ENCODE measurements at regions not wholly inside any gene's neighbourhood (a gene's known extent, or its start where the extent isn't known, plus 50 kb on each side); places are given as distances from the start of the nearest gene placed in this dataset.

- no peaks in the 10 kb centered on the region for H3K4me1 ChIP-seq (ENCODE audit: control insufficient read depth in 4 of 4, insufficient read depth in 4 of 4, low read length in 3 of 4)
- no peak overlapping the region for H3K27ac ChIP-seq (ENCODE audit: low read depth in 1 of 2, low read length in 2 of 2)
- 72% methylated on average over 3 of the region's 3 CpGs for WGBS
- no peak for TF ChIP-seq RXRA (IDR thresholded peaks at IDR 0.05)
- no peak for TF ChIP-seq NR2F2 (IDR thresholded peaks at IDR 0.05)
- no peak for TF ChIP-seq YY1 (IDR thresholded peaks at IDR 0.05)
- TF ChIP-seq, protein P1, sequence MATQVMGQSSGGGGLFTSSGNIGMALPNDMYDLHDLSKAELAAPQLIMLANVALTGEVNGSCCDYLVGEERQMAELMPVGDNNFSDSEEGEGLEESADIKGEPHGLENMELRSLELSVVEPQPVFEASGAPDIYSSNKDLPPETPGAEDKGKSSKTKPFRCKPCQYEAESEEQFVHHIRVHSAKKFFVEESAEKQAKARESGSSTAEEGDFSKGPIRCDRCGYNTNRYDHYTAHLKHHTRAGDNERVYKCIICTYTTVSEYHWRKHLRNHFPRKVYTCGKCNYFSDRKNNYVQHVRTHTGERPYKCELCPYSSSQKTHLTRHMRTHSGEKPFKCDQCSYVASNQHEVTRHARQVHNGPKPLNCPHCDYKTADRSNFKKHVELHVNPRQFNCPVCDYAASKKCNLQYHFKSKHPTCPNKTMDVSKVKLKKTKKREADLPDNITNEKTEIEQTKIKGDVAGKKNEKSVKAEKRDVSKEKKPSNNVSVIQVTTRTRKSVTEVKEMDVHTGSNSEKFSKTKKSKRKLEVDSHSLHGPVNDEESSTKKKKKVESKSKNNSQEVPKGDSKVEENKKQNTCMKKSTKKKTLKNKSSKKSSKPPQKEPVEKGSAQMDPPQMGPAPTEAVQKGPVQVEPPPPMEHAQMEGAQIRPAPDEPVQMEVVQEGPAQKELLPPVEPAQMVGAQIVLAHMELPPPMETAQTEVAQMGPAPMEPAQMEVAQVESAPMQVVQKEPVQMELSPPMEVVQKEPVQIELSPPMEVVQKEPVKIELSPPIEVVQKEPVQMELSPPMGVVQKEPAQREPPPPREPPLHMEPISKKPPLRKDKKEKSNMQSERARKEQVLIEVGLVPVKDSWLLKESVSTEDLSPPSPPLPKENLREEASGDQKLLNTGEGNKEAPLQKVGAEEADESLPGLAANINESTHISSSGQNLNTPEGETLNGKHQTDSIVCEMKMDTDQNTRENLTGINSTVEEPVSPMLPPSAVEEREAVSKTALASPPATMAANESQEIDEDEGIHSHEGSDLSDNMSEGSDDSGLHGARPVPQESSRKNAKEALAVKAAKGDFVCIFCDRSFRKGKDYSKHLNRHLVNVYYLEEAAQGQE (IDR thresholded peaks at IDR 0.05): no peak
- no peak for TF ChIP-seq ATF3 (IDR thresholded peaks at IDR 0.05)
- TF ChIP-seq SP1 (IDR thresholded peaks at IDR 0.05): no peak
- no peak for TF ChIP-seq RAD21 (IDR thresholded peaks at IDR 0.05)
- no peak overlapping the region for H3K9ac ChIP-seq (ENCODE audit: low read depth in 1 of 2, low read length in 2 of 2)
- DNase-seq (ENCODE audit: low spot score): no peak
- no peak overlapping the region for H3K4me3 ChIP-seq (ENCODE audit: low read depth in 1 of 3, low read length in 3 of 3)
- no peaks in the 10 kb centered on the region for H3K36me3 ChIP-seq (ENCODE audit: control insufficient read depth in 4 of 4, insufficient read depth in 3 of 4, low read depth in 1 of 4, low read length in 3 of 4)
- H3K27me3 ChIP-seq (ENCODE audit: control insufficient read depth in 4 of 4, insufficient read depth in 4 of 4, low read length in 3 of 4): peaks cover 0 to 3% (median 0%) of the 10 kb centered on the region in 4 donors
- H3K9me3 ChIP-seq (ENCODE audit: control insufficient read depth in 4 of 4, low read length in 3 of 4): no peaks in the 10 kb centered on the region
Measured at GRCh38 chr13:90039516-90039915, 1308.0 kb upstream of the MIR17HG start.

DNA sequence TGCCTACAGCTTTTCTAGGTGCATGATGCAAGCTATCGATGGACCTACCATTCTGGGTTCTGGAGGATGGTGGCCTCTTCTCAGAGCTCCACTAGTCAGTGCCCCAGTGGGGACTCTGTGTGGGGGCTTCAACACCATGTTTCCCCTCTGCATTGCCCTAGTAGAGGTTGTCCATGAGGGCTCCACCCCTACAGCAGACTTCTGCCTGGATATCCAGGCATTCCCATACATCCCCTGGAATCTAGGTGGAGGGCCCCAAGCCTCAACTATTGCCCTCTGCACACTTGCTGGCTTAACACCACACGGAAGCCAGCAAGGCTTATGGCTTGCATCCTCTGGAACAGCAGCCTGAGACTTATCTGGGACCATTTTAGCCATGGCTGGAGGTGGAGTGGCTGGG, 1299.9 kb upstream of the MIR17HG start:
- Histone ChIP-seq H3K27me3 (ENCODE audit: control insufficient read depth in 4 of 4, insufficient read depth in 4 of 4, low read length in 3 of 4) (no peaks in the 10 kb centered on the region), H3K9ac (ENCODE audit: low read depth in 1 of 2, low read length in 2 of 2) (no peak overlapping the region), H3K9me3 (ENCODE audit: control insufficient read depth in 4 of 4, low read length in 3 of 4) (peaks cover 0 to 10% (median 5%) of the 10 kb centered on the region in 4 donors), H3K36me3 (ENCODE audit: control insufficient read depth in 4 of 4, insufficient read depth in 3 of 4, low read depth in 1 of 4, low read length in 3 of 4) (no peaks in the 10 kb centered on the region), H3K27ac (ENCODE audit: low read depth in 1 of 2, low read length in 2 of 2) (no peak overlapping the region), H3K4me1 (ENCODE audit: control insufficient read depth in 4 of 4, insufficient read depth in 4 of 4, low read length in 3 of 4) (no peaks in the 10 kb centered on the region), H3K4me3 (ENCODE audit: low read depth in 1 of 3, low read length in 3 of 3) (no peak overlapping the region)
- DNase-seq (ENCODE audit: low spot score): no peak
- 87% methylated on average over 2 of the region's 2 CpGs for WGBS
- TF ChIP-seq ZBTB33 (IDR thresholded peaks at IDR 0.05): no peak
- no peak for TF ChIP-seq JUND (IDR thresholded peaks at IDR 0.05)
- TF ChIP-seq RXRA (IDR thresholded peaks at IDR 0.05): no peak
- no peak for TF ChIP-seq FOXA2 (IDR thresholded peaks at IDR 0.05)
- no peak for TF ChIP-seq MAX (IDR thresholded peaks at IDR 0.05)
- no peak for TF ChIP-seq HNF4A (conservative IDR thresholded peaks at IDR 0.05)
- no peak for TF ChIP-seq TAF1 (conservative IDR thresholded peaks at IDR 0.05)
- no peak for TF ChIP-seq SP1 (IDR thresholded peaks at IDR 0.05)
- TF ChIP-seq YY1 (IDR thresholded peaks at IDR 0.05): no peak
- TF ChIP-seq, protein P1 (IDR thresholded peaks at IDR 0.05): no peak
- no peak for TF ChIP-seq NR2F2 (IDR thresholded peaks at IDR 0.05)
- no peak for TF ChIP-seq EGR1 (IDR thresholded peaks at IDR 0.05; ENCODE audit: low read depth in 2 of 2)
- no peak for TF ChIP-seq HNF4G (IDR thresholded peaks at IDR 0.05)
- TF ChIP-seq ATF3 (IDR thresholded peaks at IDR 0.05): no peak
- TF ChIP-seq FOXA1 (IDR thresholded peaks at IDR 0.05): no peak
- TF ChIP-seq GABPA (IDR thresholded peaks at IDR 0.05 in 1 of 2, conservative IDR thresholded peaks at IDR 0.05 in 1 of 2): no peak

Measured in liver (tissue), 7 donors.